Activated T-cell treated with anti-CD3 and anti-CD28 coated beads, Interleukin-2, amount 50 U/mL, for 1 hour (primary cell): ENCODE measurements at regions not wholly inside any gene's neighbourhood (a gene's known extent, or its start where the extent isn't known, plus 50 kb on each side); places are given as distances from the start of the nearest gene placed in this dataset.
"Not testable (repeated sequence)": the region's sequence is repeated elsewhere in the genome, so short reads cannot be mapped to it uniquely, and the experiment has no call there.

Source experiments
- DNase-seq: peaks from one replicate; pipeline ENCODE4 v3.0.0-alpha.2; 2020

DNA sequence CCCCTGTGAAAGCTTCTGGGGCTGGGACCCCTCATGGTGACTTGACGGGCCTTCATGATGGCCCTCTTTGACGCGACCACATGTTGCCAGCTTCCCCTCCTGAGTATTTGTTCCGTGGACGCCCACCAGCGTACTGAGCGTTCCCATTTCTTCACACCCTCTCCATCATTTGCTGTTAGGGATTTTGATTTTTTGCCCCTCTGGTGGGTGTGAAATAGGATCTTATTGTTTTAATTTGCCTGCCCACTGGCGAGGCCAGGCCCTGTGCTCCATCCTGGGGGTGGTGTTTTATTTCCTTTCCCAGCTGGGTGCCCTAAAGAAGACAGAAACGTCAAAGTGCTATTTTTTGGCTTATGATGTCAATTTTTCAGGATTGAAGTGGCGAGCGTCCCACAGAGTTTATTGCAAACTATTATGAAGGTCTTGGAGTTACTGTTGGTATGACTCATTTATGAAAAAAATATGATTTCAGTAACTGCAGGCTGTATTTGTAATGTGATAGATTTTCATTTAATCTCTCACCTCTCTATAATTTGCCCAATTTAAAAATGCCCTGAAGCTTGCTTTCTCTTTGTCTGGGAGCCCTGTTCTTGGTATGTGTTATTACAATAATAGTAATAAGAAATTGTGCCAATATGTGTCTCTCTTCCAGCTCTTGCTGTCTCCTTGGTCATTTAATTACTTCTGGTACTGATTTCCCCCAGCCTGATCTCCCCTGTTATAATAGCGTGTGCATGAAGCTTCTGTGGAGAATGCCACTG, 99.6 kb downstream of the SLC25A47 start:
- DNase-seq, result no peak

DNA sequence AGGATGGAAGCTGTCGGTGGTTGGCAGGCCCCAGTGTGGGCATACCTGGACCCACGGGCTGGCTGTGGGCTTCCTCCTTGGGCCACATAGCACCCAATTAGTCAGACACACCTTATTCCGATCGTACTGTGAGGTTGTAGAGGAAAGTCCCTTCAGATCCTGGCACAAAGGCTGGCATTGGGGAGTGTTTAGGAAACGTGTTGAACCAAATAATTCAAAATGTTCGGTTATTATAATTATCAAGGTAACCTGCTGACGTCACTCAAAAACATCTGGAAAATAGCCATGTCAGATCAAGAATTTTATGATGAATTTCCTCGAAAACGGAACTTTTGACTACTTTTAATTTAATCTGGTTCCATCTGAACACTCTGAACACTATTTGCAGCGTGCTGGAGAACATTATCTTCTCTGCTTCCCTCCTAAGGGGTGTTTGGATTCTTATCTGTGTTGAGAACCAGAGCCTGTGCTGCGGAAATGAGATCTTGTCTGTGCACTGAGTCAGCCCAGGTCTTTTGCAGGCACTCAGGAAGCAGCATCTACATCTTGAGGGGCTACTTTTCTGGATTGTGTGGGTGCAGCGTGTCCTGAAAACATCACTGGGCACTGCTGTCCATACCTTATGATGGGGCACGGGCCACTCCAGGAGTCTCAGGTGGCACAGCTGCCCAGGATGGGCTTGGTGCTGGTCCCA, 100.3 kb downstream of the SLC25A47 start:
- no peak for DNase-seq

DNA sequence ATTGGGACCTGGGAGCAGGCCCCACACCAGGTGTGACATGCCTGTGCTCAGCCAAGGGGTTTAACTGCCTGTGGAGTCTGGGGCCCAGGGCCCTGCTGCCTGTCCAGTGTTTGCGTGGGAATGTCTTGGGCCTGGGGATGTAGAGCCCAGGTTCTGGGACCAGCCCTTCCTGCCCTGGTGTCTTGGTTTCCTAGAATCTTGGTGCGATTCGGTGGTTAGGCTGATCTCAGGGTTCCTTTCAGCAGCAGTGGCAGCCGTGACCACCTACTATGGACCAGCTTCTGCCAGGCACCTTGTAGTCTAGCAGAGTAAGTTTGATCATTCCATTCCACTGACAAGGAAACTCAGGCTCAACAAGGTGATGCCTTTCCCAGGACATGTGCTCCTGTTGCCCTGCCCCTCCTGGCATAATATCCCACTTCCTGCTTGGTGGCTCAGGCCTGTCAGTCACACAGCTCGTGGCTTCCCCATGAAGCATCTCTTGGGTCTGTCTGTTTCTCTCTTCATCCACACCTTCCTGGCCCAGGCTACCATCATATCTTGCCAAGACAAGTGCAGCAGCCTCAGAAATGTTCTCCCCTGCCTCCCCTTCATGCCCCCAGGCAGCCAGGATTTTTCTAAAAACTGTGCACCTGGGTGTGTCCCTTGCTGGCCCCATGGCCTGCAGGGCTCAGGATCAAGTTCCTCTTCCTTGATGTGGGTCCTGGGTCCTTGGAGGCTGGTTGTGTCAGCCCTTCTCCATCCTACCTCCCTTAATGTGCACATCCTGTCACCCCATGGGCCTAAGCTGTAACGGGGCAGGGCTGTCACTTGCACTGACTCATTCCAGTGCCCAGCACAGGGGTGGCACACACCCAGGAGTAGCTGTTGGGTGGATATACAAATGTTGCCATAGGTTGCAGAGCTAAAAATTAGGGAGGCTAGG, 101.6 kb downstream of the SLC25A47 start:
- DNase-seq, result no peak

DNA sequence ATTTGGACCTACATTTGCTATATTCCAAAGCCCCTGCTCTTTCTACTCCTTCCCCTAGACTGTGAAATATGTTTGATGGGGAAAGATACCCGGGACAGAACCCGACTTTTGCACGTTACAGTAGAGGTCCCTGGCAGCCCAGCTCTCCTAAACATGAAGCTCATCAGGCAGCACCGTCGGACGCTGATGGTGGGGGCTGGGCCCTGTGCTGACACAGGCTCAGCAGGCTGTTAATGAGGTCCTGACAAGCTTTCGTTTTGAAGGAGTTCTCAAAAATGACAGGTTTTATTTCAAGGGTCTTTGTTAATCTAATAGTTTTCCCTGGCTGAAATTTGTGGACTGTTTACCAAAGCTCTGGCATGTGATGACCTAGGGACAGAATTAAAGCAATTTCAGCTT, 102.3 kb downstream of the SLC25A47 start:
- no peak for DNase-seq

DNA sequence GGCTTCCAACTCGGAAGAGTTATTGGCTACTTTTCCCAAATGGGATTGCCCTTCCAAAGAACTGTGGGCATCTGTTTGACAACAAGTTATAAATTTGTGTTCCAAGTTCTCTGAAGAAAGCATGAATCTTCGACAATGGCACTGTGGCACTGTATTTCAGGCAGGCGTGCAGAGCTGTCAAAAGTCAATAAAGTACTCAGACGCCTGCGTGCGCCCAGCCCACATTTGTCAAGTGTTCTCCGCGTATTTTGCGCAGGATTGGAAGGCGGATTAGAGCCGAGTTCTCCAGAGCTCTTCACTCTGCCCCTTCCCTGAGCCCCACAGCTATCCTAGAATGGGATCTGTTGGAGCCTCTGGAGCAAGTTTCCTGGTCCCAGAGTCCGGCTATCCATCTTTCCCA, 103.2 kb downstream of the SLC25A47 start:
- no peak for DNase-seq

DNA sequence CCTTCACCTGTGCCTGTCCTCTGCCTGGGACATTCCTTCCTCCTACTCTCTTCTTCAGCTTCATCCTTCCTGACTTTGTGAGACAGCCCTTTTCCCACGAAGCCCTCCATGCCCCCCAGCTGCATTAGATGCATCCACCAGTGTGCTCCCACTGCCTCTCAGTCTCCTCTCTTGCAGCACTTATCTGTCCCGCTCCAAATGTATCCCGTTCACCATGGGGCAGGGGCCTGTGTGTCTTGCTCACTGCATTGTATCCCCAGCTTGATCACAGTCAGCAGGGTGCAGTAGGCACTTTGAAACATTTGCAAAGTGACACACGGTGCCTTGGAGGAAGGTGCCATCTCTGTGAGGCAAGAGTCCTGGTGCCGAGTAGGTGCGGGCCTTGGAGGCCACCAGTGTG, 104.0 kb downstream of the SLC25A47 start:
- no peak for DNase-seq

DNA sequence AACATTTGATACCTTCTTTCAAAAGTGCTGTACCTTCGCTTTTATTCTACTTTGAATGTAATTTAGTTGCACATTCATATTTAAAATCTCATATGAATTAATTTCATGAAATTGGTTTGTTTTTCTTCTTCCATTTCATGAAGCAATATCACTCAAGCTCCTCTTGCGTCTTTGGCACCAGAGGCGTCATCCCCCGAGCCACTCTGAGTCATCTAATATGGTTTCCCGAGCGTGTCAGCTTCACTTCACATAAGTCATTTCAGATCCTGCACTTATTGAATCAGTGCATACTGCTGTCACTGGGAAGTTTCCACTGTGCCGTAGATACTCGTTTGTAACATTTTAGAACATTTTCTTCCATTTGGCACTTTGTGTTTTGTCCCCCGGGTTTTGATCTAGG, 105.6 kb downstream of the SLC25A47 start:
- DNase-seq, result no peak

DNA sequence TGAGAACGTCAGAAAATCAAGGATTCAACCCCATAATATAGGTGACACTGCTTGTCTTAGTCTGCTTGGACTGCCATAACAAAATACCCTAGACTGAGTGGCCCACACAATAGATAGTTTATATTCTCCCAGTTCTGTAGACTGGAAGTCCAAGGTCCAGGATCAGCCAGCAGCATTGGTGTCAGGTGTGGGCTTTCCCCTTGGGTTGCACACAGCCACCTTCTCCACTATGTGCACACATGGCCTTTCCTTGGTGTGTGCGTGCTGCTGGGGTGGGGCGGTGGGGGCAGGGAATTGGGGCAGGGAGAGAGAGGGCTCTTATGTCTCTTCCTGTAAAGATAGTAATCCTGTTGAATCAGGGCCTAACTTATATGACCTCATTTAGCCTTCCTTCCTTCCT, 106.4 kb downstream of the SLC25A47 start:
- no peak for DNase-seq

DNA sequence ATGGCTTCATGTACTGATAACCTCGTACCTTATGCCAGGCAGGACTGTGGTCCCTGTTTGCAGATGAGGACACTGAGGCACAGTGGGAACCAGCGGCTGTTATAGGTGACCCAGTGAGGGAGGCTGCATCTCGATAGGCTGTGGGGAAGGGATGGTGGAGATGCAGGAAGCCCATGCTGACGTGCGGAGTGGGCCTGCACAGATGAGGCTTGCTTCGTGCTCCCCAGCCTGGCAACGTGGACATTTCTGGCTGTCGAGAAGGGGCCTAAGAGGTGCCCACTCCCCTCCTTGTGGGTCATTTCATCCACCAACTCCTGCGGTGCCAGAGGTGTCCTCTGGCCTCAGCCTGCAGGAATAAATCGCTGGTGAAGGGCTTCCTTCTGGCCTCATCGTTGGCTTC, 107.4 kb downstream of the SLC25A47 start:
- no peak for DNase-seq

DNA sequence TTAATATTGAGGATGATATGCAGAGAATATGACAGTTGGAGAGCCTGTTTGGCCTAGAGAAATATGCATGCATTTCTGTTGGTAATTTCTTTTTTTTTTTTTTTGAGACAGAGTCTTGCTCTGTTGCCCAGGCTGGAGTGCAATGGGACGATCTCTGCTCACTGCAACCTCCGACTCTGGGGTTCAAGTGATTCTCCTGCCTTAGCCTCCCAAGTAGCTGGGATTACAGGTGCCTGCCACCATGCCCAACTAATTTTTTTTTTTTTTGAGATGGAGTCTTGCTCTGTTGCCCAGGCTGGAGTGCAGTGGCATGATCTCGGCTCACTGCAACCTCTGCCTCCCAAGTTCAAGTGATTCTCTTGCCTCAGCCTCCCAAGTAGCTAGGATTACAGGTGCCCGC, 108.3 kb downstream of the SLC25A47 start:
- DNase-seq, result not testable (repeated sequence)

DNA sequence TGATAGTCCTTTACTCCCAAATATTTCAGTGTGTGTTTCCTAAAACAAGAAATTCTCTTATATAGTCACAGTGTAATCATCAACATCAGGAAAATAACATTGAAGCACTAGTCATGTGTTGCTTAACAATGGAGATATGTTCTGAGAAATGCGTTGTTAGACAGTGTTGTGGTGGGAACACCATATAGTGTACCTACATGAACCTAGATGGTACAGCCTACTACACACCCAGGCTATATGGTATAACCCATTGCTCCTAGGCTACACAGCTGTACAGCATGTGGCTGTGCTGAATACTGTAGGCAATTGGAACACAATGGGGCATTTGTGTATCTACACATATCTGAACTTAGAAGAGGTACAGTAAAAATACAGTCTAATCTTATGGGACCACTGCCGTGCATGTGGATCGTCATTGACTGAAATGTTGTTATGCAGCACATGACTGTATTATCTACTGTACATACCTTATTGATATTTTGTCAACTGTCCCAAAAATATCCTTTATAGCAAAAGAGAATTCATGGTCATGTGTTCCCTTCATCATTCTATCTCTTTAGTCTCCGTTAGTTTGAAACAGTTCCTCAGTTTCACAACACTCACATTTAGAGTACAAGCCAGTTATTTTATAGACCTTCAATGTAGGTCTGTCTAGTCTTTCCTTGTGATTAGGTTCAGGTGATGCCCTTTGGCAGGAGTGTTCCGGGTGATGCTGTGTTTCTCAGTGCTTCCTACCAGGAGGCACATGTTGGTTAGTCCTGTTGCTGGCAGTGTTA, 109.7 kb downstream of the SLC25A47 start:
- no peak for DNase-seq

DNA sequence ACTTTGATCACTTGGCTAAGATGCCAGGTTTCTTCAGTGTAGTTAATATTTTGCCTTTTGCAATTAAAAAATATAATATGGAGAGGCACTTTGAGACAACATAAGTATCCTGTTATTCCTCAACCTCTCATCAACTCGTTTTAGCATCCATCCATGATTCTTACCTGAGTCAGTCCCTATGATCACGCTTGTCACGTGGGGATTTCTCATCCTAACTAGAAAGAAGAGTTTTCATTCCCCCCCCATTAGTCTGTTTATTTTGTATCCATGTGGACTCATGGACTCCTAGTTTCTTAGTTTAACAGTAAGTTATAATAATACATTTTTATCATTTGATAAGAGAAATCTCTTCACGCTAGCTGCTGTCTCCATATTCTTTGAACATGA, 110.3 kb downstream of the SLC25A47 start:
- no peak for DNase-seq

DNA sequence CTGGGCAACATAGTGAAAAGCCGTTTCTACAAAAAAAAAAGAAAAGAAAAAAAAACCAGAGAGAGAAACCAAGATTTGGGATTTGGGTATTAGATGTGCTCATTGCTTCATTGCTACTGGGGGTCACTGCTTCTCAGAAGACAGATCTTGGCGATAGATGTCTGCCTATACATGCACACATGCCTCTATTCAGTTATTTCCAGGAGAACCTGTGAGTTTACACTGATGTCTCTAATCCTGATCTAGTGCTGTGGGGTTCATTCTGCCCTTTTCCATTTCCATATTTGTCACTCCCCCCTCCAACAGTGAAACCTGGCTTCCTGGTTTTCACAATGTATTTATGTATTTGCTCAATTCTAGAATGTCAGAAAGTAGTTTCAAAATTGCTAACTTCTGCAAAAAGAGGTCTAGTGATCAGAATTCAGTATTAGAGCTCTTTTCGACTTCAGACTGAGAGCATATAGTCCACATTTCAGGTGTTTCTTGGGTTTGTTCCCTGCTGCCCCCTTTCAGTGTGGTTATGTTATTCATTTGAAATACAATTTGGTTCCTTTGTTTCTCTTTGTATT, 111.0 kb downstream of the SLC25A47 start:
- DNase-seq, result no peak

DNA sequence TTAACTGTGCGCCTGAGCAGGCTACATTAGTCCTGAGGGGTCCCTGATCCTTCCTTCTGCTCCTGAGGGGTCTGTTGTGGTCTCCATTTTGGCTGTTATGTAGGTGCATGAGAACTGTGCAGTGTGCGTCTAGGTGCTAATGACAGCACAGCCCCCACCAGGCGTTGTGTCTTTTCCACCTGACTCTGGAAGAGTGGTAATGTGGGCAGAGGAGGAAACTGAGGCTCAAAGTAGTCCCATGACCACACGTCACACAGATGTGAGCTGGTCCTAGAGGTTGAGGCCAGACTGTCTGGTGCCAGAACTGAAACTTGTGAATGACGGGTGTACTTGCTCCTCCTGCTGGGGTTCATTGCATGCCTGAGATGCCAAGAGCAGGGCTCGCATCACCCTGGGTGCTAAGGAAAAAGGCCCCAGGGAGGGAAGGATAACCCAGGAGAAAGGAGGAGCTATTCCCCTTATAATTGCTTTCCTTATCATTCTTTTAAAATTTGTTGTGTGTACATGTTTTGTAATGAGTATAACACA, 111.8 kb downstream of the SLC25A47 start:
- no peak for DNase-seq

DNA sequence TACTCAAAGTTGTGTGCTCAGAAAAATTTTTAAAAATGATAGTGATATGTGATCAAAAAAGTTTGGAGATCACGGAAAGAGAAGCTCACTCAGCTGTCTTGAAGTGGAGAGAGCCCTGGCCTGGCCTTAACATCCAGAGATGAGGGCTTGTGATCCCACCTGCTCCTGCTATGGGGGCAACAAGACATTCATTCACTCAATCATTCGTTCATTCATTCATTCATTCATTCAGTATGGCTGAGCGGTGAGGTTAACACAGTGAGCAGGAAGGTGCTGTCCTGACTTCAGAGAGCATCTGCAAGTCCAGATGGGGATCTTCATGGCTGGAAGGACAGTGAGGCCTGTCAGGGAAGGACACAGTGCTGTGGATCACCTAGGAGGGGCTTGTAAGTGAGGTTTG, 112.3 kb downstream of the SLC25A47 start:
- no peak for DNase-seq

DNA sequence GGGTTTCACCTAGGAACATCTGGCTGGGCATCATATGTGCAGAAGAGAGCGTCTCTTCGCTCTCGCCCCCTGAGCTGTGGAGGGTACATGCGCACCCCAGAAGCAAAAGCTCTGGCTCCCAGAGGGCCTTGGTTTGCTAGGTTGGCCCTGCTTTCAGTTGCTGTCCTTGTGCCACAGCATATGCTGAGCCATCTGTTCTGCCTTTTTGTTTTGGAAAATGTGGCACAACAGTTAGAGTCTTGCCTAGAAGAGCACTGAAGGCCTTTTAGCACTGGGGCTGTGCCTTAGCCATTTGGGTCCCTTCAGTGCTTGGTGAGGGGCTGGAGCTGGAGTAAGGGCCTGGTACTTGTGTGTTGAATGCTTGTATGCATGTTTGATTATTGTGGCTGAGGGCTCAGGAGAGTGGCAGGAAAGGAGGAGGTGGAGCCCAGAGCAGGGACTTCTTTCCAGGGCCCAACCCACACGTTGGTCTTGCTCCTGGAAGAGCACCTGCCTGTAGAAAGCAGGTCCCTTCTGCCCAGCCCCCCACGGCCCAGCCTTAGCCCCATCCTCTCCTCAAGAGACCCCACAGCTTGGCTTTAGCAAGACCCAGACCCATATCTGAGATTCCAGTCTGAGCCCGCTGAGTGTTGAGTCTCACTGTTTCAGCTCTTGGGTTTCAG, 113.7 kb downstream of the SLC25A47 start:
- DNase-seq, result no peak

DNA sequence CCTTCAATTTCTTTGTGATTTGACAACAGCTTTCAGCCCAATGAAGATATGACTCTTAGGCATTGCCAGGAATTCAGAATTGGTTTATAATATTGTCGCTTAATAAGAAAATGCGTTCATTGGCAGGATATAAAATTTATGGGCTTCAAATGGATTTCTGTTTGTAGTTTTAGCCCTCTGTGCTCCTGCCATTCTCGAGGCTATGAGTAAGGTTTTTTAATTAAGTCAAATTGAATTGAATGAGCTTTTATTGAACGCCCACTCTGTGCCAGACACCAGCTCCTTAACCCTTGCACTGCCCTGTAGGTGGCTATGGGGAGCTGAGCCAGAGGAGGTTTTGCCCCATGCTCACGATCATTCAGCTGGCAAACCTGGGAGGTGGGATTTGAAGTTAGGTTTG, 115.1 kb downstream of the SLC25A47 start:
- no peak for DNase-seq

DNA sequence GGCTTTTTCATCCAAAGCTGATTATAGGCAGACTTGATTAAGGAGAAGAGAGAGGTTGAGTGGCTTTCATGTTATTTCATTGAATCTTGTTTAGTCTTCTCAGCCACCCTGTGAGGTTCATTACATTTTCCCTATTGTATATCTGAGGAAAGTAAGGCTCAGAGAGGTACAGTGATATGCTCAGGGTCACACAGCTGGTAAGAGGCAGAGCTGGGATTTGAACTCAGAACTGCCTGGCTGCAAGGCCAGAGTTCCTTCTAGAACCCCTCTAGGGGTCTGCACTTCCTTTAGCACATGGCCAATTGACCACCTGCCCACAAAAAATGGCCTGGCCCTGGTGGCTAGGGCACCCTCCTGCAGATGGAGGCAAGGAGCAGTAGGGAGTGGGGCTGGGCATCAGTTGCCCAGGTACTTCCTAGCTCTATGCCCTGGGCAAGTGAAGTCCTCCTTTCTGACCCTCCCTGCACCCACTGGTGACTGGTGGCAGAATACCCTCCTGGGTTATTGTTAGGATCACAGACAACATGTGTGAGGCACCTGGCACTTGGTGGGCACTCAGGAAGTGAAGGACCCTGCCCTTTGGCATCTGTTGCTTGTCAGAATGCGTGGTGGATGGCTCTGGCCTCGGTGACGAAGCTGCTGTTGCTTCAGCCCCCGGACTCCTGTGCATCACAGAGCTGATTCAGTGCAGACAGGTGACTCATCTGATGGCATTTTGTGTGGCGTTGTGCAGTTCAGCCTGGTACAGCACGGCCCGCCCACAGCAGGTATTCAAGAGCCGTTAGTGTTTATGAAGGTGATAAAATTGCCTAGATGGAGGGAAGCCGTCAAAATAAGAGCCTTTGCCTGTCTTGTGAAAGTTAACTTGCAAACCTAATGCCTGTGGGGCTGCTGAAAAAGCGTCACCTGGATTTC, 115.8 kb downstream of the SLC25A47 start:
- no peak for DNase-seq

DNA sequence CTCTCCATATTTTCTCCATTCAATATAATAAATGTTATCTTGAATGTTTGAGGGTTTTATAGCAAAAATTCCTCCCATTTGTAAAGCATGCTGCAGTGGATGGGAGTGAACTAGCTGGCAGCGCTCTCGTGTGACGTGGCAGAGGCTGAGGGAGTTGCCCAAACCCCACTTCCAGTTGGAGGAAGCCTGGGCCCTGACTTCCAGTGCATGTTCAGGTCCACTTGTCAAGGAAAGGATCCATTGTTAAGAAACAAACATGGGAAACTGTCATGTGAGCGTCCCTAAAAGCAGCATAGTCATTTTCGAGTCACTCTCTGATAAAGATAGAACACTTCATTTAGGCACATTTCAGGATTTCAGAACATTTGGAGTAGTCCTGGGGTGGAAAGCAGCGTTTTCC, 116.6 kb downstream of the SLC25A47 start:
- DNase-seq, result no peak

DNA sequence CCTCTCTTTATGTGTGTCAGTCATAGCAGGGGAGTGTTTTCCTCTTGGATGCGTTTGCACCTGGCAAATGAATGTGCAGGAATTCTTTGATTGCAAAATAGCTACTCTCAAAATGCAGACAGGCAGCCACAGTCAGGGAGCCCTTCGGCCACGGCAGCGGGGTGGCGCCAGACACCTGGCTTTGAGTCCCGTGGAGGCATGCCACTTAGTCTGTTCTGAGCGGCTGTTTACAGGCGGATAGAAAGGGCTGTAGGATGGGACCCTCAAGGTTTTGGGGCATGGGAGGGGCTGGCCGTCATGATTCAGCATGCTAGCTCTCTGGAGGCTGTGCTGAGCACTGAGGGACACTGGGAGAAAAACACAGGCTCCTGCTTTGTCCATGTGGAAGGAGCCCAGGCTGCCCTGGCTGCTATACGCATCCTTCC, 117.1 kb downstream of the SLC25A47 start:
- DNase-seq, result peak; percentile 27
